Tibial nerve (tissue), 4 donors: ENCODE measurements at regions not wholly inside any gene's neighbourhood (a gene's known extent, or its start where the extent isn't known, plus 50 kb on each side); places are given as distances from the start of the nearest gene placed in this dataset.

ENCODE experiments used
- DNase-seq, 2 donors: peaks; one replicate each; pipeline ENCODE4 v3.0.0-alpha.2; 2019; ENCODE audit warnings: low spot score in 2 of 2
- H3K27ac ChIP-seq, 4 donors: fragments of 200-600 bp; sonication (generic) in 3 of 4; one replicate each; pipeline ENCODE4 v1.5.1; 2017 to 2019; ENCODE audit warnings: mild to moderate bottlenecking in 1 of 4
- H3K27me3 ChIP-seq, 2 donors: fragments of 200-600 bp; sonication (generic) in 1 of 2; one replicate each; pipeline versions ENCODE4 v1.5.1 to v1.6.0; 2017 to 2019
- H3K36me3 ChIP-seq, 3 donors: fragments of 200-600 bp; sonication (generic); one replicate each; pipeline ENCODE4 v1.5.1; 2018 to 2019
- H3K4me1 ChIP-seq, 4 donors: fragments of 200-600 bp; sonication (generic) in 3 of 4; one replicate each; pipeline ENCODE4 v1.5.1; 2017 to 2019
- H3K4me3 ChIP-seq, 4 donors: fragments of 200-600 bp; sonication (generic) in 3 of 4; one replicate each; pipeline ENCODE4 v1.5.1; 2017 to 2019; ENCODE audit warnings: mild to moderate bottlenecking in 1 of 4, moderate library complexity in 1 of 4
- H3K9me3 ChIP-seq, 4 donors: fragments of 200-600 bp; sonication (generic) in 3 of 4; one replicate each; pipeline ENCODE4 v1.5.1; 2017 to 2019
- CTCF ChIP-seq, 5 experiments: fragments of 200-600 bp in 3 of 5; fragments of 450-650 bp in 2 of 5; sonication (generic) in 3 of 5; IDR thresholded peaks; one replicate each; pipeline ENCODE4 v1.5.1; 2016 to 2019; ENCODE audit warnings: antibody characterized with exemption in 5 of 5, mild to moderate bottlenecking in 3 of 5, moderate library complexity in 2 of 5
- EP300 ChIP-seq, 2 donors: sonication (generic); formaldehyde crosslinking; IDR thresholded peaks; one replicate each; pipeline ENCODE4 v1.6.1; 2017; ENCODE audit warnings: antibody characterized with exemption in 2 of 2, mild to moderate bottlenecking in 1 of 2
- POLR2A ChIP-seq, 2 donors: fragments of 450-650 bp; IDR thresholded peaks; one replicate each; pipeline ENCODE4 v1.6.1; 2017; ENCODE audit warnings: antibody characterized with exemption in 2 of 2, mild to moderate bottlenecking in 2 of 2, moderate library complexity in 2 of 2
- WGBS, 2 donors: methylation state at CpG; one replicate each; pipeline ENCODE4 v1.1.5; 2018; 5-methylcytosine and 5-hydroxymethylcytosine counted together

GRCh38 chr5:90097082-90097477 lies 312.5 kb downstream of the CETN3 start:
- no peak overlapping the region for H3K27ac ChIP-seq
- no peaks in the 10 kb centered on the region for H3K9me3 ChIP-seq
- no peaks in the 10 kb centered on the region for H3K4me1 ChIP-seq
- no peak for DNase-seq
- TF ChIP-seq EP300 (IDR thresholded peaks at IDR 0.05) (no peak), POLR2A (IDR thresholded peaks at IDR 0.05) (no peak), CTCF (IDR thresholded peaks at IDR 0.05) (no peak)
- H3K27me3 ChIP-seq: no peaks in the 10 kb centered on the region
- 91 to 92% methylated on average over 4 of the region's 4 CpGs for WGBS, 2 donors
- no peak overlapping the region for H3K4me3 ChIP-seq
- H3K36me3 ChIP-seq: no peaks in the 10 kb centered on the region

GRCh38 chr5:90096415-90097081 lies 313.0 kb downstream of the CETN3 start:
- 84 to 93% methylated on average over 6 of the region's 6 CpGs for WGBS, 2 donors
- no peak for TF ChIP-seq CTCF (IDR thresholded peaks at IDR 0.05)
- no peak for TF ChIP-seq EP300 (IDR thresholded peaks at IDR 0.05)
- TF ChIP-seq POLR2A (IDR thresholded peaks at IDR 0.05): no peak
- Histone ChIP-seq H3K27me3 (no peaks in the 10 kb centered on the region), H3K4me3 (no peak overlapping the region), H3K4me1 (no peaks in the 10 kb centered on the region), H3K9me3 (no peaks in the 10 kb centered on the region), H3K27ac (no peak overlapping the region), H3K36me3 (no peaks in the 10 kb centered on the region)
- DNase-seq: no peak

- no peaks in the 10 kb centered on the region for H3K9me3 ChIP-seq
- H3K27me3 ChIP-seq: no peaks in the 10 kb centered on the region
- no peak for DNase-seq
- H3K4me3 ChIP-seq: no peak overlapping the region
- H3K27ac ChIP-seq: no peak overlapping the region
- H3K4me1 ChIP-seq: no peaks in the 10 kb centered on the region
- 90 to 93% methylated on average over 3 of the region's 3 CpGs for WGBS, 2 donors
- TF ChIP-seq CTCF (IDR thresholded peaks at IDR 0.05) (no peak), EP300 (IDR thresholded peaks at IDR 0.05) (no peak), POLR2A (IDR thresholded peaks at IDR 0.05) (no peak)
- no peaks in the 10 kb centered on the region for H3K36me3 ChIP-seq
Measured at GRCh38 chr5:90095292-90096060, 314.1 kb downstream of the CETN3 start.

GRCh38 chr5:90093751-90094485 lies 315.6 kb downstream of the CETN3 start:
- TF ChIP-seq CTCF (IDR thresholded peaks at IDR 0.05): no peak
- Histone ChIP-seq H3K36me3 (no peaks in the 10 kb centered on the region), H3K9me3 (peaks cover 0 to 13% (median 0%) of the 10 kb centered on the region in 4 donors), H3K27me3 (no peaks in the 10 kb centered on the region), H3K4me3 (no peak overlapping the region), H3K27ac (no peak overlapping the region), H3K4me1 (no peaks in the 10 kb centered on the region)
- DNase-seq: no peak
- WGBS, 2 donors: 16 to 19% methylated on average over 3 of the region's 3 CpGs

- H3K4me3 ChIP-seq: no peak overlapping the region
- WGBS, 2 donors: 83 to 92% methylated on average over 3 of the region's 3 CpGs
- no peaks in the 10 kb centered on the region for H3K4me1 ChIP-seq
- no peaks in the 10 kb centered on the region for H3K27me3 ChIP-seq
- TF ChIP-seq CTCF (IDR thresholded peaks at IDR 0.05) (no peak), POLR2A (IDR thresholded peaks at IDR 0.05) (no peak), EP300 (IDR thresholded peaks at IDR 0.05) (no peak)
- H3K27ac ChIP-seq: no peak overlapping the region
- DNase-seq: no peak
- H3K36me3 ChIP-seq: no peaks in the 10 kb centered on the region
- H3K9me3 ChIP-seq: peaks cover 0 to 24% (median 0%) of the 10 kb centered on the region in 4 donors
Measured at GRCh38 chr5:90092734-90093133, 316.8 kb downstream of the CETN3 start.
